ENCODE measurements at regions not wholly inside any gene's neighbourhood (a gene's known extent, or its start where the extent isn't known, plus 50 kb on each side); places are given as distances from the start of the nearest gene placed in this dataset.

- peak overlapping the region; percentile 19 for H3K4me3 ChIP-seq (ENCODE audit: low read length)
- no peaks in the 10 kb centered on the region for H3K36me3 ChIP-seq (ENCODE audit: control insufficient read depth, insufficient read depth, low read length)
- peaks cover 16% of the 10 kb centered on the region for H3K4me1 Mint-ChIP-seq
- WGBS, 2 experiments (ENCODE audit: insufficient coverage in 1 of 2, insufficient read length in 1 of 2): 95 to 96% methylated on average over 3 to 6 of the region's 6 CpGs
- no peaks in the 10 kb centered on the region for H3K27me3 ChIP-seq (ENCODE audit: control insufficient read depth, insufficient read depth, low read length, poor library complexity, severe bottlenecking)
- H3K27ac ChIP-seq (ENCODE audit: low read depth, low read length): no peak overlapping the region
- no peaks in the 10 kb centered on the region for H3K36me3 Mint-ChIP-seq (ENCODE audit: low read depth)
- no peak overlapping the region for H3K4me3 Mint-ChIP-seq
- H3K4me1 ChIP-seq (ENCODE audit: control insufficient read depth, insufficient read depth, low read length): no peaks in the 10 kb centered on the region
- H3K9me3 ChIP-seq (ENCODE audit: control insufficient read depth, low read length): peaks cover 11% of the 10 kb centered on the region
- DNase-seq: no peak
- TF ChIP-seq, protein P1, sequence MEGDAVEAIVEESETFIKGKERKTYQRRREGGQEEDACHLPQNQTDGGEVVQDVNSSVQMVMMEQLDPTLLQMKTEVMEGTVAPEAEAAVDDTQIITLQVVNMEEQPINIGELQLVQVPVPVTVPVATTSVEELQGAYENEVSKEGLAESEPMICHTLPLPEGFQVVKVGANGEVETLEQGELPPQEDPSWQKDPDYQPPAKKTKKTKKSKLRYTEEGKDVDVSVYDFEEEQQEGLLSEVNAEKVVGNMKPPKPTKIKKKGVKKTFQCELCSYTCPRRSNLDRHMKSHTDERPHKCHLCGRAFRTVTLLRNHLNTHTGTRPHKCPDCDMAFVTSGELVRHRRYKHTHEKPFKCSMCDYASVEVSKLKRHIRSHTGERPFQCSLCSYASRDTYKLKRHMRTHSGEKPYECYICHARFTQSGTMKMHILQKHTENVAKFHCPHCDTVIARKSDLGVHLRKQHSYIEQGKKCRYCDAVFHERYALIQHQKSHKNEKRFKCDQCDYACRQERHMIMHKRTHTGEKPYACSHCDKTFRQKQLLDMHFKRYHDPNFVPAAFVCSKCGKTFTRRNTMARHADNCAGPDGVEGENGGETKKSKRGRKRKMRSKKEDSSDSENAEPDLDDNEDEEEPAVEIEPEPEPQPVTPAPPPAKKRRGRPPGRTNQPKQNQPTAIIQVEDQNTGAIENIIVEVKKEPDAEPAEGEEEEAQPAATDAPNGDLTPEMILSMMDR (conservative IDR thresholded peaks at IDR 0.05): no peak
- no peaks in the 10 kb centered on the region for H3K27me3 Mint-ChIP-seq (ENCODE audit: insufficient read depth)
- H3K9me3 Mint-ChIP-seq: no peaks in the 10 kb centered on the region
- H3K27ac Mint-ChIP-seq: no peak overlapping the region
- H3K9ac ChIP-seq (ENCODE audit: extremely low read depth, low read length, poor library complexity, severe bottlenecking): no peak overlapping the region
These were observed 1327.1 kb downstream of the MAT2B start for GRCh38 chr5:164832516-164832915.

GRCh38 chr5:164844348-164844747 is 1338.9 kb downstream of the MAT2B start:
- 92 to 93% methylated on average over 3 to 5 of the region's 5 CpGs for WGBS, 2 experiments (ENCODE audit: insufficient coverage in 1 of 2, insufficient read length in 1 of 2)
- no peak overlapping the region for H3K27ac ChIP-seq (ENCODE audit: low read depth, low read length)
- H3K36me3 ChIP-seq (ENCODE audit: control insufficient read depth, insufficient read depth, low read length): no peaks in the 10 kb centered on the region
- H3K4me3 ChIP-seq (ENCODE audit: low read length): no peak overlapping the region
- H3K9ac ChIP-seq (ENCODE audit: extremely low read depth, low read length, poor library complexity, severe bottlenecking): no peak overlapping the region
- Mint-ChIP-seq H3K4me1 (no peaks in the 10 kb centered on the region), H3K27me3 (ENCODE audit: insufficient read depth) (no peaks in the 10 kb centered on the region), H3K4me3 (no peak overlapping the region), H3K27ac (no peak overlapping the region), H3K9me3 (peaks cover 5% of the 10 kb centered on the region), H3K36me3 (ENCODE audit: low read depth) (no peaks in the 10 kb centered on the region)
- H3K27me3 ChIP-seq (ENCODE audit: control insufficient read depth, insufficient read depth, low read length, poor library complexity, severe bottlenecking): no peaks in the 10 kb centered on the region
- H3K4me1 ChIP-seq (ENCODE audit: control insufficient read depth, insufficient read depth, low read length): no peaks in the 10 kb centered on the region
- no peak for DNase-seq
- no peaks in the 10 kb centered on the region for H3K9me3 ChIP-seq (ENCODE audit: control insufficient read depth, low read length)
- TF ChIP-seq, protein P1 (conservative IDR thresholded peaks at IDR 0.05): no peak

DNA sequence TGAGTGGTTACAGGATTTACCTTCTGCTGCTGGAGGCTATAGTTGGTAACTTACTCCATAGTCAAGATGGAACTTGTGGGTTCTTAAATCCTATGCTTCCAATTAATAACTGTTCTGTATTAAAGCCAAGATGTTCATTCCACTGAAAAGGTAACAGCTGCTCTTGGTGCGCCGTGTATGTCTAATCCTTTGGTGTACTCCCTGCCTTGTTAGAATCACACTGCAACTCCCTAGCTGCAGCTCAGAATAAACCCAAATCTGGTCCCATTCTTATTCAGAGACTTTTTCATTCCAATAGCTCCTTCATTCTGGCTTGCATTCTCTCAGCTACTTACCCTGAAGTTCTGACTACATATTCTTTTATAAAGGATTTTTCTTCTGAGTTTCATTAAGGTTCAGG is 1355.5 kb downstream of the MAT2B start:
- Mint-ChIP-seq H3K9me3 (no peaks in the 10 kb centered on the region), H3K4me1 (no peaks in the 10 kb centered on the region), H3K4me3 (no peak overlapping the region), H3K27me3 (ENCODE audit: insufficient read depth) (no peaks in the 10 kb centered on the region), H3K27ac (no peak overlapping the region), H3K36me3 (ENCODE audit: low read depth) (no peaks in the 10 kb centered on the region)
- Histone ChIP-seq H3K9ac (ENCODE audit: extremely low read depth, low read length, poor library complexity, severe bottlenecking) (no peak overlapping the region), H3K27ac (ENCODE audit: low read depth, low read length) (no peak overlapping the region), H3K9me3 (ENCODE audit: control insufficient read depth, low read length) (no peaks in the 10 kb centered on the region), H3K4me1 (ENCODE audit: control insufficient read depth, insufficient read depth, low read length) (no peaks in the 10 kb centered on the region), H3K27me3 (ENCODE audit: control insufficient read depth, insufficient read depth, low read length, poor library complexity, severe bottlenecking) (no peaks in the 10 kb centered on the region), H3K36me3 (ENCODE audit: control insufficient read depth, insufficient read depth, low read length) (no peaks in the 10 kb centered on the region), H3K4me3 (ENCODE audit: low read length) (no peak overlapping the region)
- DNase-seq: no peak
- WGBS, 2 experiments (ENCODE audit: insufficient coverage in 1 of 2, insufficient read length in 1 of 2): 85 to 96% methylated on average over 2 of the region's 2 CpGs
- TF ChIP-seq, protein P1 (conservative IDR thresholded peaks at IDR 0.05): no peak

All from endodermal cell (in vitro differentiated cells).